Hypothalamus (tissue), 51 donors: ENCODE measurements at regions not wholly inside any gene's neighbourhood (a gene's known extent, or its start where the extent isn't known, plus 50 kb on each side); places are given as distances from the start of the nearest gene placed in this dataset.

ENCODE experiments used
- DNase-seq, 51 donors: peaks; one replicate each; lab custom pipeline; 2025; lab: John Stamatoyannopoulos, UW

- DNase-seq: no peak
Observed at GRCh38 chr2:120401275-120402066, 55.5 kb downstream of the INHBB start.

- DNase-seq: no peak
Observed at GRCh38 chr2:120402067-120402433, 56.1 kb downstream of the INHBB start.

- no peak for DNase-seq
Observed at GRCh38 chr2:120402508-120402907, 56.6 kb downstream of the INHBB start.

GRCh38 chr2:120403261-120403660 is 57.3 kb downstream of the INHBB start:
- DNase-seq: no peak

GRCh38 chr2:120403676-120404075 is 57.7 kb downstream of the INHBB start:
- no peak for DNase-seq

- no peak for DNase-seq
Observed at GRCh38 chr2:120404274-120404673, 58.3 kb downstream of the INHBB start.

GRCh38 chr2:120404941-120405758 is 59.2 kb downstream of the INHBB start:
- no peak for DNase-seq

- no peak for DNase-seq
Observed at GRCh38 chr2:120405759-120406099, 59.8 kb downstream of the INHBB start.

- DNase-seq: no peak
Observed at GRCh38 chr2:120406566-120406965, 60.6 kb downstream of the INHBB start.

- no peak for DNase-seq
Observed at GRCh38 chr2:120410487-120410886, 64.6 kb downstream of the INHBB start.

- DNase-seq: no peak
Observed at GRCh38 chr2:120415060-120415459, 69.1 kb downstream of the INHBB start.

- DNase-seq: no peak
Observed at GRCh38 chr2:120415728-120416509, 70.0 kb downstream of the INHBB start.

GRCh38 chr2:120418174-120418787 is 72.3 kb downstream of the INHBB start:
- DNase-seq: no peak

GRCh38 chr2:120419073-120419472 is 73.1 kb downstream of the INHBB start:
- DNase-seq: no peak

- DNase-seq: no peak
Observed at GRCh38 chr2:120419955-120420354, 74.0 kb downstream of the INHBB start.

- no peak for DNase-seq
Observed at GRCh38 chr2:120421126-120421829, 75.3 kb downstream of the INHBB start.

- DNase-seq: no peak
Observed at GRCh38 chr2:120421830-120422175, 75.9 kb downstream of the INHBB start.

GRCh38 chr2:120422465-120423160 is 76.7 kb downstream of the INHBB start:
- no peak for DNase-seq

GRCh38 chr2:120423167-120423943 is 77.4 kb downstream of the INHBB start:
- DNase-seq: no peak
